Caco-2 (cell line): ENCODE measurements at regions not wholly inside any gene's neighbourhood (a gene's known extent, or its start where the extent isn't known, plus 50 kb on each side); places are given as distances from the start of the nearest gene placed in this dataset.

Experiments used
- BruUV-seq: library from RNA; stranded (reverse); fragments of 400-500 nt; replicated peaks from 2 replicates; lab custom pipeline; 2021; lab: Mats Ljungman, UMichigan
- CTCF ChIA-PET: fragments of 300-600 bp; sonication (Branson Sonifier 250); formaldehyde crosslinking; loops from one replicate; lab custom pipeline; 2022; ENCODE audit warnings: antibody characterized with exemption; lab: Charles Lee
- POLR2A ChIA-PET: fragments of 300-600 bp; sonication (Branson Sonifier 250); formaldehyde crosslinking; loops from one replicate; lab custom pipeline; 2022; ENCODE audit warnings: antibody characterized with exemption; lab: Charles Lee
- DNase-seq, 2 experiments: peaks; one replicate each; pipeline versions ENCODE4 v3.0.0 to v3.0.0-alpha.2; 2020 to 2022
- H3K27me3 ChIP-seq: replicated peaks from 2 replicates; pipeline ENCODE4 v1.6.0; 2011; ENCODE audit warnings: low read length; ENCODE audit not compliant: control insufficient read depth, insufficient read depth
- H3K36me3 ChIP-seq: 2 replicates; pipeline ENCODE4 v1.5.1; 2011; ENCODE audit warnings: low read length; ENCODE audit not compliant: control insufficient read depth, insufficient read depth
- H3K4me1 ChIP-seq: fragments of 250-450 bp; sonication (Bioruptor Pico); 2 replicates; pipeline ENCODE4 v1.5.1; 2020; ENCODE audit warnings: mild to moderate bottlenecking
- H3K4me3 ChIP-seq: 2 replicates; pipeline ENCODE4 v1.5.1; 2011; ENCODE audit warnings: low read depth, mild to moderate bottlenecking, control low read depth, low read length
- H3K9me3 ChIP-seq: fragments of 250-450 bp; sonication (Bioruptor Pico); 2 replicates; pipeline ENCODE4 v1.5.1; 2020; ENCODE audit warnings: mild to moderate bottlenecking, moderate library complexity
- H3K27ac Mint-ChIP-seq: one replicate; pipeline ENCODE4 v1.8.0; 2022; ENCODE audit warnings: mixed read lengths; ENCODE audit not compliant: unreplicated experiment
- H3K27me3 Mint-ChIP-seq: one replicate; pipeline ENCODE4 v1.8.0; 2022; ENCODE audit warnings: mixed read lengths; ENCODE audit not compliant: insufficient read depth, unreplicated experiment
- H3K36me3 Mint-ChIP-seq: one replicate; pipeline ENCODE4 v1.8.0; 2022; ENCODE audit warnings: mild to moderate bottlenecking, mixed read lengths; ENCODE audit not compliant: insufficient read depth, unreplicated experiment
- H3K4me1 Mint-ChIP-seq: one replicate; pipeline ENCODE4 v1.8.0; 2022; ENCODE audit warnings: low read depth, mixed read lengths; ENCODE audit not compliant: unreplicated experiment
- H3K4me3 Mint-ChIP-seq: one replicate; pipeline ENCODE4 v1.8.0; 2022; ENCODE audit warnings: mild to moderate bottlenecking, moderate library complexity, mixed read lengths; ENCODE audit not compliant: unreplicated experiment
- H3K9me3 Mint-ChIP-seq: one replicate; pipeline ENCODE4 v1.8.0; 2022; ENCODE audit warnings: mixed read lengths; ENCODE audit not compliant: unreplicated experiment
- CTCF ChIP-seq, 2 experiments: fragments of 200-600 bp in 1 of 2; IDR thresholded peaks; 1 replicate in 1 of 2; 2 replicates in 1 of 2; pipeline versions ENCODE4 v1.5.1 to v1.8.0; 2011 to 2022; ENCODE audit warnings: antibody characterized with exemption in 1 of 2, control low read depth in 1 of 2, inconsistent platforms in 1 of 2, low read depth in 1 of 2, low read length in 1 of 2, mild to moderate bottlenecking in 1 of 2, moderate library complexity in 1 of 2; ENCODE audit not compliant: insufficient read depth in 1 of 2, severe bottlenecking in 1 of 2, unreplicated experiment in 1 of 2
- intact Hi-C: fragments of 100-400 bp; cut with micrococcal nuclease; formaldehyde crosslinking; loops from one replicate; pipeline ENCODE4 v1.10.0; 2022; ENCODE audit not compliant: unreplicated experiment

- POLR2A ChIA-PET, result no interaction called here
- Histone ChIP-seq H3K4me3 (no peak overlapping the region), H3K36me3 (no peaks in the 10 kb centered on the region), H3K27me3 (no peaks in the 10 kb centered on the region), H3K9me3 (no peaks in the 10 kb centered on the region), H3K4me1 (no peaks in the 10 kb centered on the region)
- Mint-ChIP-seq H3K4me3 (no peak overlapping the region), H3K4me1 (no peaks in the 10 kb centered on the region), H3K27ac (no peak overlapping the region), H3K9me3 (no peaks in the 10 kb centered on the region), H3K27me3 (no peaks in the 10 kb centered on the region), H3K36me3 (no peaks in the 10 kb centered on the region)
- no peak for DNase-seq
- CTCF ChIA-PET, result no interaction called here
- no TSS peak for BruUV-seq
- TF ChIP-seq CTCF (IDR thresholded peaks at IDR 0.05; ENCODE audit: insufficient read depth in 1 of 2, low read depth in 1 of 2, low read length in 1 of 2, severe bottlenecking in 1 of 2, unreplicated experiment in 1 of 2), result no peak
- intact Hi-C loops, result no loop called here
These were observed 806.0 kb upstream of the ATXN7L3B start for GRCh38 chr12:73731658-73732057.

GRCh38 chr12:73769337-73769736 is 768.3 kb upstream of the ATXN7L3B start:
- TF ChIP-seq CTCF (IDR thresholded peaks at IDR 0.05; ENCODE audit: insufficient read depth in 1 of 2, low read depth in 1 of 2, low read length in 1 of 2, severe bottlenecking in 1 of 2, unreplicated experiment in 1 of 2), result no peak
- intact Hi-C loops, result no loop called here
- H3K36me3 Mint-ChIP-seq, result no peaks in the 10 kb centered on the region

GRCh38 chr12:73798523-73798922 is 739.1 kb upstream of the ATXN7L3B start:
- Mint-ChIP-seq H3K4me3 (no peak overlapping the region), H3K4me1 (no peaks in the 10 kb centered on the region), H3K36me3 (no peaks in the 10 kb centered on the region), H3K27me3 (no peaks in the 10 kb centered on the region), H3K27ac (no peak overlapping the region), H3K9me3 (peaks cover 30% of the 10 kb centered on the region)
- ChIA-PET POLR2A (no interaction called here), CTCF (no interaction called here)
- Histone ChIP-seq H3K36me3 (no peaks in the 10 kb centered on the region), H3K4me3 (no peak overlapping the region), H3K9me3 (peaks cover 18% of the 10 kb centered on the region), H3K4me1 (no peaks in the 10 kb centered on the region), H3K27me3 (no peaks in the 10 kb centered on the region)
- intact Hi-C loops, result no loop called here
- TF ChIP-seq CTCF (IDR thresholded peaks at IDR 0.05; ENCODE audit: insufficient read depth in 1 of 2, low read depth in 1 of 2, low read length in 1 of 2, severe bottlenecking in 1 of 2, unreplicated experiment in 1 of 2), result no peak
- BruUV-seq, result no TSS peak
- no peak for DNase-seq

More at GRCh38 chr12:73769337-73769736, 768.3 kb upstream of the ATXN7L3B start:
- no TSS peak for BruUV-seq
- Mint-ChIP-seq H3K27ac (peak overlapping the region; percentile 4), H3K4me3 (no peak overlapping the region), H3K9me3 (peaks cover 10% of the 10 kb centered on the region), H3K4me1 (no peaks in the 10 kb centered on the region), H3K27me3 (no peaks in the 10 kb centered on the region)
- ChIA-PET POLR2A (no interaction called here), CTCF (no interaction called here)
- DNase-seq, result peak; percentile 59 to 62
- H3K9me3 ChIP-seq, result peaks cover 32% of the 10 kb centered on the region
- H3K4me1 ChIP-seq, result peaks cover 11% of the 10 kb centered on the region
- H3K4me3 ChIP-seq, result no peak overlapping the region
- H3K27me3 ChIP-seq, result no peaks in the 10 kb centered on the region
- no peaks in the 10 kb centered on the region for H3K36me3 ChIP-seq
